C4-2B (cell line): ENCODE measurements at regions not wholly inside any gene's neighbourhood (a gene's known extent, or its start where the extent isn't known, plus 50 kb on each side); places are given as distances from the start of the nearest gene placed in this dataset.
"Not testable (repeated sequence)": the region's sequence is repeated elsewhere in the genome, so short reads cannot be mapped to it uniquely, and the experiment has no call there.

Source experiments
- ZFX ChIP-seq: fragments of 450-650 bp; IDR thresholded peaks from 2 replicates; pipeline ENCODE4 v1.6.1; 2017
- TF ChIP-seq, protein P1 (sequence below): fragments of 450-650 bp; conservative IDR thresholded peaks from 2 replicates; pipeline ENCODE4 v1.5.1; 2017; ENCODE audit warnings: mild to moderate bottlenecking

DNA sequence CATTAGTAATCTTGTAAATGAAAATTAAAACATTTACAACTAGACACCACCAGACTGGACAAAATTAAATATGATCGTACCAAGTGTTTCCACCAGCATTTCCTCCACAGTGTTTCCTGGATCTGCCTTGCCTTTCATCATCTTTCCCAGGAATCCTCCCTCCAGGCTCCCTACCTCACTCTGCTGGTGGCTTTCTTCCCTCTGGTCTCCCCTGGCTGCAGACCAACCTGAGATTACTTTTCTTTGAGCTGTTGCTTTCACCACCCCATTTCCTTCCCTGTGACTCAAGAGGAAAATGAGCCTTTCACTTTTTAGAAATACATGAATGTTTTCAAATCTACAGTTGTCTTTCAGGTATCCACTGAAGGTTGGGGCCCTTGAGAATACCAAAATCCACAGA is 228.8 kb upstream of the NBPF12 start:
- TF ChIP-seq, protein P1, sequence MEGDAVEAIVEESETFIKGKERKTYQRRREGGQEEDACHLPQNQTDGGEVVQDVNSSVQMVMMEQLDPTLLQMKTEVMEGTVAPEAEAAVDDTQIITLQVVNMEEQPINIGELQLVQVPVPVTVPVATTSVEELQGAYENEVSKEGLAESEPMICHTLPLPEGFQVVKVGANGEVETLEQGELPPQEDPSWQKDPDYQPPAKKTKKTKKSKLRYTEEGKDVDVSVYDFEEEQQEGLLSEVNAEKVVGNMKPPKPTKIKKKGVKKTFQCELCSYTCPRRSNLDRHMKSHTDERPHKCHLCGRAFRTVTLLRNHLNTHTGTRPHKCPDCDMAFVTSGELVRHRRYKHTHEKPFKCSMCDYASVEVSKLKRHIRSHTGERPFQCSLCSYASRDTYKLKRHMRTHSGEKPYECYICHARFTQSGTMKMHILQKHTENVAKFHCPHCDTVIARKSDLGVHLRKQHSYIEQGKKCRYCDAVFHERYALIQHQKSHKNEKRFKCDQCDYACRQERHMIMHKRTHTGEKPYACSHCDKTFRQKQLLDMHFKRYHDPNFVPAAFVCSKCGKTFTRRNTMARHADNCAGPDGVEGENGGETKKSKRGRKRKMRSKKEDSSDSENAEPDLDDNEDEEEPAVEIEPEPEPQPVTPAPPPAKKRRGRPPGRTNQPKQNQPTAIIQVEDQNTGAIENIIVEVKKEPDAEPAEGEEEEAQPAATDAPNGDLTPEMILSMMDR, result not testable (repeated sequence)
- not testable (repeated sequence) for TF ChIP-seq ZFX
